Osteocyte (in vitro differentiated cells): ENCODE measurements at regions not wholly inside any gene's neighbourhood (a gene's known extent, or its start where the extent isn't known, plus 50 kb on each side); places are given as distances from the start of the nearest gene placed in this dataset.
"Not testable (repeated sequence)": the region's sequence is repeated elsewhere in the genome, so short reads cannot be mapped to it uniquely, and the experiment has no call there.

Experiments
- DNase-seq: peaks from one replicate; pipeline ENCODE4 v3.0.0; 2021; ENCODE audit warnings: mixed read lengths; ENCODE audit not compliant: unreplicated experiment; ENCODE audit errors: extremely low spot score
- H3K27ac Mint-ChIP-seq: one replicate; pipeline ENCODE4 v1.8.0; 2021; ENCODE audit warnings: mild to moderate bottlenecking, mixed read lengths; ENCODE audit not compliant: unreplicated experiment
- H3K27me3 Mint-ChIP-seq: one replicate; pipeline ENCODE4 v1.8.0; 2021; ENCODE audit warnings: mixed read lengths; ENCODE audit not compliant: unreplicated experiment
- H3K36me3 Mint-ChIP-seq: one replicate; pipeline ENCODE4 v1.8.0; 2021; ENCODE audit warnings: mixed read lengths; ENCODE audit not compliant: unreplicated experiment
- H3K4me1 Mint-ChIP-seq: one replicate; pipeline ENCODE4 v1.8.0; 2021; ENCODE audit warnings: mixed read lengths; ENCODE audit not compliant: unreplicated experiment
- H3K4me3 Mint-ChIP-seq: one replicate; pipeline ENCODE4 v1.8.0; 2021; ENCODE audit warnings: mild to moderate bottlenecking, moderate library complexity, mixed read lengths; ENCODE audit not compliant: unreplicated experiment
- H3K9me3 Mint-ChIP-seq: one replicate; pipeline ENCODE4 v1.8.0; 2021; ENCODE audit warnings: mixed read lengths; ENCODE audit not compliant: unreplicated experiment
- TF ChIP-seq, protein P1 (sequence below): fragments of 200-600 bp; sonication (generic); IDR thresholded peaks from 2 replicates; pipeline ENCODE4 v1.5.0; 2021; ENCODE audit warnings: antibody characterized with exemption, mild to moderate bottlenecking, moderate library complexity

GRCh38 chr5:50898966-50899365 is 232.5 kb downstream of the PARP8 start:
- Mint-ChIP-seq H3K27me3 (peaks cover 9% of the 10 kb centered on the region), H3K9me3 (no peaks in the 10 kb centered on the region), H3K27ac (no peak overlapping the region), H3K4me1 (no peaks in the 10 kb centered on the region), H3K36me3 (no peaks in the 10 kb centered on the region), H3K4me3 (no peak overlapping the region)
- TF ChIP-seq, protein P1, sequence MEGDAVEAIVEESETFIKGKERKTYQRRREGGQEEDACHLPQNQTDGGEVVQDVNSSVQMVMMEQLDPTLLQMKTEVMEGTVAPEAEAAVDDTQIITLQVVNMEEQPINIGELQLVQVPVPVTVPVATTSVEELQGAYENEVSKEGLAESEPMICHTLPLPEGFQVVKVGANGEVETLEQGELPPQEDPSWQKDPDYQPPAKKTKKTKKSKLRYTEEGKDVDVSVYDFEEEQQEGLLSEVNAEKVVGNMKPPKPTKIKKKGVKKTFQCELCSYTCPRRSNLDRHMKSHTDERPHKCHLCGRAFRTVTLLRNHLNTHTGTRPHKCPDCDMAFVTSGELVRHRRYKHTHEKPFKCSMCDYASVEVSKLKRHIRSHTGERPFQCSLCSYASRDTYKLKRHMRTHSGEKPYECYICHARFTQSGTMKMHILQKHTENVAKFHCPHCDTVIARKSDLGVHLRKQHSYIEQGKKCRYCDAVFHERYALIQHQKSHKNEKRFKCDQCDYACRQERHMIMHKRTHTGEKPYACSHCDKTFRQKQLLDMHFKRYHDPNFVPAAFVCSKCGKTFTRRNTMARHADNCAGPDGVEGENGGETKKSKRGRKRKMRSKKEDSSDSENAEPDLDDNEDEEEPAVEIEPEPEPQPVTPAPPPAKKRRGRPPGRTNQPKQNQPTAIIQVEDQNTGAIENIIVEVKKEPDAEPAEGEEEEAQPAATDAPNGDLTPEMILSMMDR = no peak
- no peak for DNase-seq

- Mint-ChIP-seq H3K9me3 (no peaks in the 10 kb centered on the region), H3K27me3 (peaks cover 10% of the 10 kb centered on the region), H3K36me3 (no peaks in the 10 kb centered on the region), H3K27ac (no peak overlapping the region), H3K4me3 (no peak overlapping the region), H3K4me1 (no peaks in the 10 kb centered on the region)
- DNase-seq = no peak
- TF ChIP-seq, protein P1 = no peak
Measured at GRCh38 chr5:50900952-50901510, 234.6 kb downstream of the PARP8 start.

DNA sequence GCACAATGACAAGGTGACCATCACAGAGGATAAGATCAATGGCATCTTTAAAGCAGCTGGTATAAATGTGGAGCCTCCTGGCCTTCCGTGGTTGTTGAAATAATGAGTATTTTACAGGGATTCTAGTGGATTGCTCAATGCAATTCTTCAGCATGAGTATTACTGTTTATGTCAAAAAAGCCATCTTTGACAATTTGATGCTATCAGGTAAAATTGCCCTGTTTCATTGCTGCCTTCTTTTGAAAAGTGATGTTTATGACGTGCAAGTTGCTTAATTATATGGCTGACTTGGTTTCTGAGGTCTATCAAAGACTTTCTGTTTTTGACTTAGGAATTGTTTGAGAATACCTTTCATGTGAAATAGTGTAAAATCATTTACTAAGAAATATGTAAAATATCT is 237.2 kb downstream of the PARP8 start:
- TF ChIP-seq, protein P1 = no peak
- Mint-ChIP-seq H3K9me3 (no peaks in the 10 kb centered on the region), H3K27ac (no peak overlapping the region), H3K36me3 (no peaks in the 10 kb centered on the region), H3K4me3 (no peak overlapping the region), H3K27me3 (peaks cover 12% of the 10 kb centered on the region), H3K4me1 (no peaks in the 10 kb centered on the region)
- DNase-seq = no peak

DNA sequence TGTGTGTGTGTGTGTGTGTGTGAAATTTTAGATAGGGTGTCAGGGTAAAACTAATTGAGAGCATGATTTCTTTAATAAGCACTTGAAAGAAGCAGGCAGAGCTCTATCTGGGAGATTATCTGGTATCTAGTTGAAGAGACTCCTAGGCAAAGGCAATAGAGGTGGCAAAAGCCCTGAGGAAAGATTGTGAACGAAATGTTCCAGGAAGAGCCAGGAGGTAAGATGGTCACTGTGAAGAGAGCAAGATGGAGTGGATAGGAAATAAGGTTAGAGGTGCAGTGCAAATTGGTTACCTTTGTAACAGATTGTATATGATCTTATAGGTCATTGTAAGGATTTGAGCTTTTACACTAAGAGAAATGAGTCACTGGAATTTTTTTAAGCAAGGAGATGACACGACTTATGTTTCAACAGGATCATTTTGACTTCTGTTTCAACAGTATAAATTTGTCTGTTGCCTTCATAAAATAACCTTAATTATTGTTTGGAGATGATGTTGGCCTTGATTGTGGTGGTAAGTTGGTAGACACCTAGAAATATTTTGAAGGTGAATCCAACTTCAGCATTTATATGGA is 239.6 kb downstream of the PARP8 start:
- TF ChIP-seq, protein P1 = no peak
- Mint-ChIP-seq H3K9me3 (no peaks in the 10 kb centered on the region), H3K36me3 (no peaks in the 10 kb centered on the region), H3K27ac (no peak overlapping the region), H3K4me1 (no peaks in the 10 kb centered on the region), H3K4me3 (no peak overlapping the region), H3K27me3 (peaks cover 6% of the 10 kb centered on the region)
- DNase-seq = no peak

- not testable (repeated sequence) for H3K36me3 Mint-ChIP-seq, H3K4me1 Mint-ChIP-seq, H3K27ac Mint-ChIP-seq, H3K9me3 Mint-ChIP-seq, H3K4me3 Mint-ChIP-seq, DNase-seq
- peaks cover 10% of the 10 kb centered on the region for H3K27me3 Mint-ChIP-seq
Measured at GRCh38 chr5:50920160-50920559, 253.7 kb downstream of the PARP8 start.
